GM12878 (cell line): ENCODE measurements at regions not wholly inside any gene's neighbourhood (a gene's known extent, or its start where the extent isn't known, plus 50 kb on each side); places are given as distances from the start of the nearest gene placed in this dataset.

ENCODE experiments used
- ATAC-seq: fragments of 200-7000 bp; cut with Tn5 transposase; 3 replicates; pipeline ENCODE4 v1.9.1; 2020; ENCODE audit warnings: mild to moderate bottlenecking, moderate library complexity
- BruUV-seq: library from RNA; stranded (reverse); fragments of 400-500 nt; replicated peaks from 2 replicates; lab custom pipeline; 2021; lab: Mats Ljungman, UMichigan
- CTCF ChIA-PET: fragments of 300-600 bp; sonication (Branson Sonifier 250); formaldehyde crosslinking; extraction: SDS; loops from one replicate; lab custom pipeline; 2021; ENCODE audit warnings: inconsistent platforms; lab: Yijun Ruan, JAX
- POLR2A ChIA-PET: fragments of 350-600 bp; formaldehyde crosslinking; extraction: SDS; loops from one replicate; lab custom pipeline; 2021; ENCODE audit warnings: inconsistent platforms; lab: Charles Lee
- RAD21 ChIA-PET: fragments of 300-600 bp; sonication (Branson Sonifier 250); formaldehyde crosslinking; loops from one replicate; lab custom pipeline; 2023; ENCODE audit warnings: antibody characterized with exemption; ENCODE audit not compliant: unreplicated experiment; lab: Charles Lee
- SMC1A ChIA-PET: fragments of 300-600 bp; sonication (Branson Sonifier 250); formaldehyde crosslinking; loops from one replicate; lab custom pipeline; 2023; ENCODE audit not compliant: unreplicated experiment, uncharacterized antibody; lab: Charles Lee
- DNase-seq: peaks from one replicate; pipeline ENCODE4 v3.0.0-alpha.2; 2011; ENCODE audit warnings: low read depth, low spot score
- FAIRE-seq: peaks from 3 replicates; lab custom pipeline; 2011; peaks lifted over from hg19 to GRCh38; lab: Jason Lieb, UNC
- H2AFZ ChIP-seq: 2 replicates; pipeline ENCODE4 v1.6.0; 2011; ENCODE audit warnings: low read depth, low read length, control low read depth; ENCODE audit not compliant: control insufficient read depth
- H3K27ac ChIP-seq: 2 replicates; pipeline ENCODE4 v1.5.1; 2011; ENCODE audit warnings: control low read depth; ENCODE audit not compliant: control insufficient read depth, insufficient read depth
- H3K27me3 ChIP-seq, 2 experiments: replicated peaks in 1 of 2; 2 replicates each; pipeline versions ENCODE4 v1.6.0 to v1.6.1; 2011; ENCODE audit warnings: low read length in 1 of 2; ENCODE audit not compliant: control insufficient read depth in 2 of 2, insufficient read depth in 2 of 2
- H3K36me3 ChIP-seq, 2 experiments: 2 replicates each; pipeline ENCODE4 v1.5.1; 2011; ENCODE audit warnings: low read length in 1 of 2; ENCODE audit not compliant: control insufficient read depth in 2 of 2, insufficient read depth in 2 of 2
- H3K4me1 ChIP-seq: 2 replicates; pipeline ENCODE4 v1.6.1; 2011; ENCODE audit warnings: mild to moderate bottlenecking, low read length, moderate library complexity, mixed read lengths; ENCODE audit not compliant: control insufficient read depth, insufficient read depth
- H3K4me2 ChIP-seq: 2 replicates; pipeline ENCODE4 v1.6.0; 2011; ENCODE audit warnings: control low read depth; ENCODE audit not compliant: control insufficient read depth, insufficient read depth
- H3K4me3 ChIP-seq: fragments of 200-600 bp; sonication (generic); 2 replicates; pipeline ENCODE4 v1.5.1; 2016
- H3K79me2 ChIP-seq: 2 replicates; pipeline ENCODE4 v1.6.0; 2011; ENCODE audit warnings: low read length; ENCODE audit not compliant: control insufficient read depth, insufficient read depth
- H3K9ac ChIP-seq: 2 replicates; pipeline ENCODE4 v1.8.0; 2011; ENCODE audit warnings: low read length, control low read depth, mixed read lengths; ENCODE audit not compliant: control insufficient read depth, insufficient read depth
- H3K9me3 ChIP-seq: replicated peaks from 3 replicates; pipeline ENCODE4 v1.5.1; 2011; ENCODE audit warnings: mild to moderate bottlenecking, low read length; ENCODE audit not compliant: control insufficient read depth, insufficient read depth
- H4K20me1 ChIP-seq: 2 replicates; pipeline ENCODE4 v1.6.0; 2011; ENCODE audit not compliant: control insufficient read depth, insufficient read depth
- ASH2L ChIP-seq: fragments of 300-600, 200-600 bp; sonication (generic); IDR thresholded peaks from 2 replicates; pipeline ENCODE4 v1.6.1; 2017; ENCODE audit warnings: low read depth, mild to moderate bottlenecking, borderline replicate concordance
- BACH1 ChIP-seq: fragments of 450-650 bp; IDR thresholded peaks from 2 replicates; pipeline ENCODE4 v1.6.1; 2017; ENCODE audit warnings: mild to moderate bottlenecking, borderline replicate concordance
- ELK1 ChIP-seq: IDR thresholded peaks from 2 replicates; pipeline ENCODE4 v1.6.1; 2012; ENCODE audit warnings: low read depth, low read length, improper control_type of control experiment
- KLF5 ChIP-seq: fragments of 450-650 bp; IDR thresholded peaks from 2 replicates; pipeline ENCODE4 v1.6.1; 2014; ENCODE audit warnings: mild to moderate bottlenecking; ENCODE audit not compliant: partially characterized antibody
- MTA3 ChIP-seq: IDR thresholded peaks from 2 replicates; pipeline ENCODE4 v1.6.1; 2012; ENCODE audit warnings: low read length, inconsistent platforms, borderline replicate concordance
- SRF ChIP-seq, 2 experiments: IDR thresholded peaks; 2 replicates each; pipeline ENCODE4 v1.6.1; 2011; ENCODE audit warnings: low read depth in 2 of 2, low read length in 2 of 2, mild to moderate bottlenecking in 1 of 2, moderate library complexity in 1 of 2
- TBL1XR1 ChIP-seq: IDR thresholded peaks from 2 replicates; pipeline ENCODE4 v1.6.1; 2012; ENCODE audit warnings: low read depth, low read length, improper control_type of control experiment
- ZNF24 ChIP-seq: fragments of 450-650 bp; IDR thresholded peaks from 2 replicates; pipeline ENCODE4 v1.6.1; 2017; ENCODE audit warnings: antibody characterized with exemption, mild to moderate bottlenecking
- WGBS: methylation state at CpG from one replicate; pipeline ENCODE4 v1.1.6; 2016; ENCODE audit warnings: low lambda C conversion rate; ENCODE audit not compliant: insufficient replicate concordance, insufficient coverage; ENCODE audit errors: missing lambda C conversion rate; 5-methylcytosine and 5-hydroxymethylcytosine counted together
- in situ Hi-C: fragments of 300-500 bp; cut with MboI; formaldehyde crosslinking; loops from 9 replicates; pipeline ENCODE4 v1.14.3; 2018; ENCODE audit warnings: mixed read lengths
- intact Hi-C: fragments of 100-400 bp; cut with micrococcal nuclease; formaldehyde crosslinking; loops from one replicate; pipeline ENCODE4 v1.14.2; 2022; ENCODE audit not compliant: unreplicated experiment

DNA sequence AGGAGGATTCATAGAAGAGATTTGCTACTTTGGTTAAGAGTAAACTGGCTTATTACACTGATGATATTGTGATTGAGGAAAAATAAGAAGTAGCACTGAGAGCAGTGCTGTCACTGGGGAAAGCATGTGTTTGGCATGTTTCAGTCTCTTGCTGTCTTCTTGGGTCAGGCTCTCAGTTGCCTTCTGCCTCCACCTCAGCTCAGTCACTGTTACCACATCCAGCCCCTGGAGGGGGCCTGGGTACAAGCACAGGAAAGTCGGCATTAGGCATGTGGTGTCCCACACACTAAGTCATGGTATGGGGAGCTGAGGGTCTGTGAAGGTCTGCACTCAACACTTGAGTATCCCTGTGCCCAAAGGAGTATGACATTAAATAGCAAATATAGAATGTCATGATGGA lies 958.3 kb upstream of the CDH9 start (continued):
- TF ChIP-seq ELK1 (no peak), ZNF24 (no peak)

DNA sequence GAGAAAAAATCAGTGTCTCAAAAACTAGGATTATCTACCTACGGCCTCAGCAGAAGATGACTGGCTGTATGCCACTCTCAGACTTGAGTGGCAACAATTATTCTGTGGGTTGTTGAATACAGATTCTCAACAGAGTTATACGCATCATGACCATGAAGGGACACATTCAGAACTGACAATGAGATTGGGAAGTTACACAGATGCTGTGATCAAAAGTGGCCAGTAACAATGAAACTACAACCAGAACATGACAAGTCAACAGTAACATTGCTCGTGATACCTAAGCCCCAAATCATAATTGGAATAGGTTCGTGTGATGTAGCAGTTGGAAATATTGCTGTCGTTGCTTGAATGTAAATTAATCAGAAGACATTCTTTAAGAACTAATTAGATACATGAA lies 957.5 kb upstream of the CDH9 start:
- Histone ChIP-seq H3K27ac (no peak overlapping the region), H3K27me3 (no peaks in the 10 kb centered on the region), H2AFZ (no peak overlapping the region), H3K36me3 (no peaks in the 10 kb centered on the region), H4K20me1 (no peaks in the 10 kb centered on the region), H3K4me2 (no peak overlapping the region), H3K4me3 (no peak overlapping the region), H3K4me1 (no peaks in the 10 kb centered on the region), H3K9me3 (no peaks in the 10 kb centered on the region), H3K79me2 (no peaks in the 10 kb centered on the region), H3K9ac (no peak overlapping the region)
- POLR2A ChIA-PET = no interaction called here
- BruUV-seq = no TSS peak
- FAIRE-seq (no peak), DNase-seq (no peak), ATAC-seq (peak; percentile 46)
- intact Hi-C loops (no loop called here), in situ Hi-C loops (no loop called here)
- 10% methylated on average over 5 of the region's 5 CpGs for WGBS
- RAD21 ChIA-PET = no interaction called here
- TF ChIP-seq ASH2L (no peak), TBL1XR1 (no peak), BACH1 (no peak), MTA3 (no peak), KLF5 (no peak), SRF (IDR thresholded peaks at IDR 0.05; ENCODE audit: low read depth in 2 of 2, low read length in 2 of 2) (no peak)
- SMC1A ChIA-PET = no interaction called here
- CTCF ChIA-PET = no interaction called here
